HG02970 (cell line): ENCODE measurements at regions not wholly inside any gene's neighbourhood (a gene's known extent, or its start where the extent isn't known, plus 50 kb on each side); places are given as distances from the start of the nearest gene placed in this dataset.
"Not testable (repeated sequence)": the region's sequence is repeated elsewhere in the genome, so short reads cannot be mapped to it uniquely, and the experiment has no call there.

Experiments used
- ATAC-seq: cut with Tn5 transposase; IDR thresholded peaks from one replicate; pipeline ENCODE4 v1.9.1; 2021; ENCODE audit warnings: mild to moderate bottlenecking, moderate library complexity, moderate number of reproducible peaks; ENCODE audit not compliant: unreplicated experiment, low FRiP score

DNA sequence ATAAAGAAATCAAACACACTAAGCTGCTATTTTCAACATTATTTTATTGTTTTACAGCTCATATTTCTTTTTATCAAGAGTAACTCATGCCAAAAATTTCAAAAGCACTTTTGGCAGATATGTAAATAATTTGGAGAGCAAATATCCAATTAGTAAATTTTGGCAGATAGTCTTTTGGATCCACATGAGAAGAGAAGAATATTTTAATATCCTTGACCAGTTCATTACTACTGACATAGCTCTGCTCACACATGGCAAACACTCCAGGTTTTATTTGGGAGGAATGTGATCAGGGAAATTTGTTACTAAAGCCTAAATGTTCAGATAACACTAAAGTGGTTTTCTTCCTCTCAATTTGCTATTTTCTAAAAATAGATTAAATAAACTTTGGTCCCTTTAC lies 1054.3 kb downstream of the FAT4 start:
- ATAC-seq: no peak

DNA sequence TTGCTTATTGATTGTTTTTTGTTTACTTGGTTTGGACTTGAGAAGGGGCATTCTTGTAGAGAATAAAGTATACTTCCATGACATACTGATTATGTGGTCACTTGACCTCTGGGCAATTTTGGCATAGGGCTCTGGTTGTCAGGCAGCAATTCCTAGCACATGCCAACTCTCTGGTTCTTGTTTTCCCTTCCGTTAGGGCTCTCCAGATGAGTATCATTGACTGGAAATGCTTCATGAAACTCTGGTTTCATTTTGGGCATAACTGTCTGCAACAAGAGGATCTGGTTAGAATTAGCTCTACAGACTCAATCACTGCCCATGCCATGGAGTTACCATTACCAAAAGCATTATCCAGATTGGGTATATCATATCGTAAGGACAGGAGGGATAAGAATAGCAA lies 1057.9 kb downstream of the FAT4 start:
- no peak for ATAC-seq

DNA sequence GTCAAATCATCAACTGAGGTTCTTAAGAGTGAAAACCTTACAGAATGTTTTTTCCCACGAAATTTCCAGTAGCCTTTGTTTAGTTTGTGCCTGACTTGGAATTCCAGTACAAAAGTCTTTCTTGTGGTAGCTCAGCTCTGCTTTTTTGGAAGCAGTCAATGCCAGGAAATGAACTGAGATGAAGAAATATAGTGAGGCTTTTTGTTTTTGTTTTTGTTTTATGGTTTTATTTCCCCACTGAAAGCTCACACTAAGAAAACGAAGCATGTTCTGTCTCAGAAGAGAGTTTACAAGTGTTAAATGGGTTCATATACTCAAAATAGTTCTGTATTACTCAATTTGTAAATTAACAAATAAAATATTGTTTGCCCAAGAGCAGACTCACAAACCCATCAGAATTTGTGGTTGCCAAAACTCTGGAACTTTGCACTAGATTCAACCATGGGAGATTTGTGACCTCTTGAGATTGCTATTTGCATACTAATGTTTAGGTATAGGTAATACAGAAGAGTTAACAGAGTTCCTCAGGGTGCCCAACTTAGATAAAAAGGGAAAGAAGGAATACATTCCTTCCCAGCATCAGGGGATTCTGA lies 1060.8 kb downstream of the FAT4 start:
- no peak for ATAC-seq

DNA sequence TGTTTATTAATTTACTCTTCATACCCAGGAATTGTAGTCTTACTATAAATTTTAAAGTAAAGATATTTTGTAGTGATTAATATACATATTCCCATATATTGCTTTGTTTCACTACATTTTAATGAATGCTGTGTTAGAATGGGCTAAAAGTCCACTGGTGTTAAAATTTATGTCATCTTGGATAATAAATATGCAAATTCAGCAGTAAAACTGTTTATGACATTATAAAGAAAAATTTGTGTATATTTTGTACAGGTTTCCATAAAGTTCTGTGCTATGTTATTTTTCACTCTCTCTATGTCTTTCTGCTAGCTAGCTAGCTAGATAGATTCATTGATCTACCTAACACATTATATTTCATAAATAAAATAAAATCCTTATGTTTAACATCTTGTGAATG lies 1071.2 kb downstream of the FAT4 start:
- ATAC-seq: no peak

DNA sequence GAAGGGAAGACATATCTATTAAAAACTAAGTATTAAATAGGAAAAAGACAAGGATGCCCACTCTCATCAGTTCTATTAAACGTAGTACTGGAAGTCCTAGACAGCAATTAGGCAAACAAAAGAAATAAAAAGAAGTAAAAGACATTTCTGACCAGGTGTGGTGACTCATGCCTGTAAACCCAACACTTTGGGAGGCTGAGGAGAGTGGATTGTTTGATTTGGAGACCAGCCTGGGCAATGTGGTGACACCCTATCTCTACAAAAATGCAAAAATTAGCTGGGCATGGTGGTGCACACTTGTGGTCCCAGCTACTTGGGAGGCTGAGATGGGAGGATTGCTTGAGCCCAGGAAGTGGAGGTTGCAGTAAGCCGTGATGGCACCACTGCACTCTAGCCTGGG lies 1071.8 kb downstream of the FAT4 start:
- ATAC-seq: no peak

DNA sequence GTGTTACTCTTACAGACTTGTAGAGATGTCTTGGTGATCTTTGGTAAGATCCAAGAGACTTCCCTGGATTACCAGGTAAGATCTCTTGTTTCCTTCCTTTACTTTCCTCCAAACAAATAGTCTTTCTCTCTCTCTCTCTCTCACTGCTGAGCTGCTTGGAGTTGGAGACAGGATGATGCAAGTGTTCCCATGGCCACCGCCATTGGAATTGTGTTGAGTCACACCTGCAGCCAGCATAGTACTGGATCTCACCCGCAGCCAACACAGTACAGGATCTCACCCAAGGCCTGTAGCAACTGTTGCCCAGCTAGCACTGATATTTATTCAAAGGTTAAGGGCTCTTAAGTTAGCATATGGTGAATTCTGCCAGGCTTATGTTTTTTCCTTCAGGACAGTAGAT lies 1080.9 kb downstream of the FAT4 start:
- no peak for ATAC-seq

DNA sequence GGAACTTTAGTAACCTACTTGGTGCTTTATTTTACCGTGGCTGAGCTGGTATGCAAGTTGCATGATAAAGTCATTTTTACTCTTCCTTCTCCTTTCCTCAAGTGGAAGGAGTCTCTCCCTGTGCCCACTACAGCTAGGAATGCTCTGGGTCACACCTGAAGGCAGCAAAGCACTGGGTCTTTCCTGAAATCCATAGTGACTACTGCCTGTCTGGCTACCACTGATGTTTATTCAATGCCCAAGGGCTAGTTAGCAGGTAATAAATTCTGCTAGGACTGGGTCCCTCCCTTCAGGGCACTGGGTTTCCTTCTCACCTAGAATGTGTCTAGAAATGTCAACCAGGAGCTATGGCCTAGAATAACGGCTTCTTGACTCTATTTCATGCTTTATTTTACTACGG lies 1081.4 kb downstream of the FAT4 start:
- no peak for ATAC-seq

DNA sequence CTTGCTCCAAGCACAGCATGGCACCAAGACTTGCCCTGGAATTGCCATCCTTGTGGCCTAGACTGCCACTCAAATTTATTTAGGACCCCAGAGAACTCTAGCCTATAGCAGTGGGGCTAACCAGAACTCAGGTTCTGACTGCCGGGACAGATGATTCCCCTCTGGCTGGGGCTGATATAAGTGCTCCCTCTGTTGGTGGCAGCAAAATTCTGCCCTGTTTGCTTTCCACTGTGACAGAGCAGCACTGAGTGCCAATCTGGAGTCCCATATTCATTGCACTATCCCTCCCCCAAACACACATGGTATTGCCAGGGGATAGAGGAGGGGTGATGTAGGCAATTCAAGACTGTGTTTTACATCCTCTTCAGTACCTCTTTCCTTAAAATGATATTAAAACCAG lies 1081.9 kb downstream of the FAT4 start:
- no peak for ATAC-seq

DNA sequence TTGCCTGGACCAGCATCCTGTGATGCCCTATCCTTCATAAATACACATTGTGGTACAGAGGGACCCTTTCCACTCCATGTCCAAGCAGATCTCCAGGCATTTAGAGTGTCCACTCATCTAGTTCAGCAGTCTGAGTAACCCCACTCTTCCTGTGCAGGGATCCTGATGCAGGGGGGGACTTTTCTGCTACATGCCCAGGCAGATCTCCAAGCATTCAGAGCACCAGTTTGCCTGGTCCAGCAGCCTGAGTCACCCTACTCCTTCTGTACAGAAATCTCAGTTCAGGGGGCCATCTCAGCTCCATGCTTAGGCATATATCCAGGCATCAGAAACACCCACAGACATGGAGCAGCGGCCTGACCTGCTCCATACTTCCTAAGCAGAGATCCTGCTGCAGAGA lies 1089.8 kb downstream of the FAT4 start:
- no peak for ATAC-seq

DNA sequence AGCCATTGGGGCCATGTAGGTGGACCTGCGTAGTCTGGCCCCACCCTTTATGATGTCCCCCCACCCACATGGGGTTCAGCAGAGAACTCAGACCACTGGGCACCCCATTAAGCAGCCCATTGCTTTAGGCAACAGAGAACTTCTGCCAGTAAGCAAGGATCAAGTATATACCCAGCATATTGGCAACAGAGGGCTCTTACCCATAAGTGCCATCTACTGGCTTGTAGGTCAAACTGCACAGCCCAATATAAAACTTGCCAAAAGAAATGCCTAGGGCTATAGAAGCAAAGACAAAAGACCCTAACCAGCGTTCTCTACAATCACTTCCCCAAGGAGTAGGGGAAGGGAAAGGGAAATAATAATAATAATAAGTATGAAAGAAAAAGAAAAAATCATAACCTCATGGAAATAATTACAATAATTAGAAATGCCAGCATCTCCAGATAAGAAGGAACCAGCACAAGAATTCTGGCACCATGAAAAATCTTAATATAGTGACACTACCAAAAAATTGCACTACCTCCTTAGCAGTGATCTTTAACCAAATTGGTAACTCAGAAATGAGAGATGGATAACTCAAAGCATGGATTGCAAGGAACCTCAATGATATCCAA lies 1090.7 kb downstream of the FAT4 start:
- peak; percentile 63 for ATAC-seq

DNA sequence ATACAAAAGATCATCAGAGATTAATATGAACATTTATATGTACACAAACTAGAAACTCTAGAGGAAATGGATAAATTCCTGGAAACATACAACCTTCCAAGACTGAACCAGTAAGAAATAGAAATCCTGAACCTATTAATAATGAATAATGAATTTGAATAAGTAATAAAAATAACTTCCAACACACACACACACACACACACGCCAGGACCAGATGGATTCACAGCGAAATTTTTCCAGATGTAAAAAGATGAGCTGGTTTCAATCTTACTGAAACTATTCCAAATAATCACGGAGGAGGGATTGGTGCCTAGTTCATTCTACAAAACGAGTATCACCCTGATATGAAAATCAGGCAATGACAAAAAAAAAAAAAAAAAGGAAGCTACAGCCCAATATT lies 1095.0 kb downstream of the FAT4 start:
- no peak for ATAC-seq

DNA sequence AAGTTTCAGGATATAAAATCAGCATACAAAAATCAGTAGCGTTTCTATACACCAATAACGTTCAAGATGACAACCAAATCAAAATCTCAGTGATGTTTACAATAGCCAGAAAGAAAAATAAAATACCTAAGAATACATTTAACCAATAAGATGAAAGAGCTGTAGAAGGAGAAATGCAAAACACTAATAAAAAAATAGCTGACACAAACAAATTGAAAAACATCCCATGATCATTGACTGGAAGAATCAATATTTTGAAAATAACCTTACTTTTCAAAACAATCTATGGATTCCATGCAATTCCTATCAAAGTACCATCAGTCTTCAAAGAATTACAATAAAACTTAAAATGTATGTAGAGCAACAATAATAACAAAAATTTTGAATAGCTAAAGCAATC lies 1096.3 kb downstream of the FAT4 start:
- no peak for ATAC-seq

DNA sequence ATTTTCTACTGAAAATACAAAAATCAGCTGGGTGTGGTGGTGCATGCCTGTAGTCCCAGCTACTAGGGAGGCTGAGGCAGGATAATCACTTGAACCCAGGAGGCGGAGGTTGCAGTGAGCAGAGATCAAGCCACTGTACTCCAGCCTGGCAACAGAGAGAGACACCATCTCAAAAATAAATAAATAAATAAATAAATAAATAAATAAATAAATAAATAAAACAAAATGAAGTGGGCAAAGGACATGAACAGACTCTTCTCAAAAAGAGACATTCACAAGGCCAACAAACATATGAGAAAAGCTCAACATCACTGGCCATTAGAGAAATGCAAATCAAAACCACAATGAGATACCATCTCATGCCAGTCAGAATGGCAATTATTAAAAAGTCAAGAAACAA lies 1097.6 kb downstream of the FAT4 start:
- ATAC-seq: not testable (repeated sequence)

DNA sequence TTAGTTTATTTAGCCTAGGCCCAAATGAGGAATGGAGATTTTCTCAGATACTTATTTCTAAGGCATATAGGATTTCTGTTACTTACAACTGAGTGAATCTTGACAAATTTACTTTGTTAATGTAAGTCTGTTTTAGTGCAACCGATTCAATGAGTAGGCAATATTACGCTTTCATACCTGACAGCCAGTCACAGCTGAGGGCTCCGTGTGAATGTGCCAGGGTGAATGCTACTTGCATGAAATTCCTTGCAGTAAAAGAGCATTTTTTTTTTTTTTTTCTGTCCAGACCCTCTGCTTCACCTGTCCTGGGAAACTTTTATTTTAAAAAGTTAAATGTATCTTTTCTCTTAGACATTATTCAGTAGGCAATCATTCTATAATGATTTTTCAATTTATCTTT lies 1100.0 kb downstream of the FAT4 start:
- no peak for ATAC-seq

DNA sequence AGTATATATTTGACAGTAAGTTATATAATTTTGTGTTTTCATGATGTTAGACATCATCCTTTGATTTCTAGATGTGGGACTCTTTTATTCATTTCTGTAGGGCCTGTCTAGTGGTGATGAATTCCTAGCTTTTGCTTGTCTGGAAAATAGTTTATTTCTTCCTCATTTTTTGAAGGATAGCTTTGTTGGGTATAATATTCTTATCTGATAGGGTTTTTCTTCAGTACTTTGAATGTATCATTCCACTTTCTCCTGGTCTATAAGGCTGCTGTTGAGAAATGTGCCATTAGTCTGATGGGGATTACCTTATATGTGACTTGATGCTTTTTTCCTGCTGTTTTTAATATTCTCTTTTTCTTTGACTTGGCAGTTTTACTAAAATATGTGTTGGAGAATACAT lies 1104.5 kb downstream of the FAT4 start:
- ATAC-seq: no peak

DNA sequence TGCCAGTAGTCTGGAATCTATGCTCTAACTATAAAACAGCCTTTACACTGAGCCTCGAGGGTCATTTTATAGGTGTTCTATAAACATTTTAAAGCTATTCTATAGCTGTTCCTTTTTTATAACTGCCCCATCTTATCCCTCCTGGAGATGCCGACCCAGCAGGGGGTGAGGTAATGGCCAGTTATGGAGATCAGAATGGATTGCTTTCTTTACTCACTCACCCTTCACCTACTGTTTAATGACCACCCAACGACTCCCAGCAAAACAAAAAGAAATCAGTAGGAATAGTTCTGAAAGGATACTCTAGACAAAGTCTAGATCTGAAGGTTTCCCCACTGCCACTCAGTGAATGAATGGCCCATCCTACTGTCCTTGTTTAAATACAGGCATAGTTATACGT lies 1113.1 kb downstream of the FAT4 start:
- ATAC-seq: no peak

DNA sequence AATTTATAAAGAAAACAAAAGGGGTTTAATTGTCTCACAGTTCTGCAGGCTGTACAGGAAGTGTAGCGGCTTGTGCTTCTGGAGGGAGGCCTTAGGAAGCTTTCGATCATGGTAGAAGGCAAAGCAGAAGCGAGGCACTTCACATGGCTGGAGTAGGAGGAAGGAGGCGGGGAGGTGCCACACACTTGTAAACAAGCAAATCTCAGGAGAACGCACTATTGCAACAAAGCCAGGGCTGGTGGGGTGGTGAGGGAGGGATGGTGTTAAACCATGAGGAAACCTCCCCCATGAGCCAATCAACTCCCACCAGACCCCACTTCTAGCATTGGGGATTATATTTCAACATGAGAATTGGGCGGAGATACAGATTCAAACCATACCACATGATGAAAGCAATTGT lies 1116.3 kb downstream of the FAT4 start:
- no peak for ATAC-seq

DNA sequence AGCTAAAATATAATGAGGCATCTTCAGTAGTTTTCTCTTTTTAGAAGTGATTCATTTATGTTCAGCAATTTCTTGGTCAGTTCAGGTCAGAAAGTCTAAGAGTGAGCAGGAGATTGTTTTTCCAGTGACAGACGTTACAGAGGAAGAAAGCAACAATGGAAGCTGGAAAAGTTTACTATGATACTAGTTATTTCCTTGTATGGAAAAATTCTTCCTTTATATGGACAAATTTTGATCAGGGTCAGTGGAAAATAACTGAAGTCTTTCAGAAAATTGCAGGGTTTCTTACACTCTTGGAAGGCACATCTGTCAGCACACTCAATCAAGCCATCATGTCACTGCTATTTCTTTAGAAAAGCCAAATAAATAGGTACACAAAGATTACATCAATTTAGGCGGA lies 1120.7 kb downstream of the FAT4 start:
- ATAC-seq: no peak

DNA sequence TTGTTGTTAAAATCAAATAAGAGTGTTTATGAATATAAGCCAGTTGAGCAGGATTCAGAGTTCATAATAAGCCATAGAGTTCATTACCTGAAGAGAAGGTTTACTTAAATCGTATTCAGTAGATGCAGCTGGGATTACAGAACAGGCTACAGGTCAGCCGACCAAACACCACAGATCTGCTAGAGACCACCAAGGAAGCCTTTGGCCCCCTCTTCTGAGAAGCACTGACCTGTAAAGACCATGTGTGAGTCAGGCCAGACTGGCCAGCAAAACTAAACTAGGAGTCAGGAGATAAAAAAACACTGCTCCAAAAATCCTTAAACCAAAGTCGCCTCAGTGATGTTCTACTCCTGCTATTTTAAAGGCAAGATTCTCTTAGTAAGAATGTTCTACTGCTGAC lies 1125.5 kb downstream of the FAT4 start:
- ATAC-seq: no peak

DNA sequence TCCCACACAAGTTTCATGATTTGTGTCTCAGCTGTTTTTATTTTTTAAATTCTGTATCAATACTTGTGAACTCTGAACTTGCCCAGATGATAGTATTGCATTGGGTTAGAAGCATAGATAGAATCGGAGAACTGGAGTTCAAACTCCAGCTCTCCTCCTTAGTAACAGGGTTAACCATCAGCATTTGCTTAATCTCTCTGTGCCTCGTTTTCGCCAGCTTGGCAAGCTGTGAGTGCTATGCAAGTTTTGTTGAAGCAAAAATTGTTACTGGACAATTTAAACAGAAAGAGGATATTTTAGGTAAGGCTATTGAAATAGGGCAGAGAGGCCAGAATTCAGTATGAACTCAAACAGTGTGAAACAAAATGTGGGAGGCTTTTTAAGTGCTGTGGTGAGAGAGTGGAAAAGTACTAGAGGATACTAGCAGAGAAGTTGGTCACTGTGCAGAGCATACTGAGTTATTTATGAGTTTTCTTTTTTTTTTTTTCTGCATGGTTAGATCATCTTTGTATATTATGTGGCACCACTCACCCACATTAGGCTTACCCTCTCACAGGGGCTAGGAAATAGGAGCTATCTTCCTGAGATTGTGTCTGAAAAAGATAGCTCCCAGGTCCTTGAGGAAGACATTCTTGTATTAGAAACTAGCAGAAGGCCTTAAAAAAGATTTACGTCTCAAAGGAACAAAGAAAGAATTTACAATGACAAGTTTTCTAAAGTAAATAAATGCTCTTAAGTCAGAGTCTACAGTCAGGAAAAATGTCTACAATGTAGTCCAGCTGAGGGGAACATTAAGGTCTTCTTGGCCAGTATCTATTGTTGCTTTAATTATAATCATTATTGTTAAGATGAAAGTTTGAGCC lies 1126.6 kb downstream of the FAT4 start:
- ATAC-seq: no peak

DNA sequence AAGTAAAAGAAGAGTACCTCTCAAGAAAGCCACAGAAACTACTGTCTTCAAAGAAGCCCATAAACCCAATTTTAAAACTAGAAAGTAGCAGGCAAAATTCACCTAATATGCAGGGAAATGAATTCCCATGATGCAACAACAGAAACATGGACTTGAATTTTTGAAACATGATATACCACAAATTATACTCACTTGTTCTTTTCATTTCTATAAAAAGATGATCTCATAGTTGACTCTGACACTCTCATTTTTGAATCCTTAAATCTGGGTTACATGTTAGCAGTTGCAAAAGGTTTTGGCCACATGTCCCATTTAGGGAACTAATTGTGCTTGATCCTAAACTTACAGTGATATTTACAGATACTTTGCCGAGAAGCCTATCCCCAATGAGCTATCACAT lies 1130.8 kb downstream of the FAT4 start:
- no peak for ATAC-seq

DNA sequence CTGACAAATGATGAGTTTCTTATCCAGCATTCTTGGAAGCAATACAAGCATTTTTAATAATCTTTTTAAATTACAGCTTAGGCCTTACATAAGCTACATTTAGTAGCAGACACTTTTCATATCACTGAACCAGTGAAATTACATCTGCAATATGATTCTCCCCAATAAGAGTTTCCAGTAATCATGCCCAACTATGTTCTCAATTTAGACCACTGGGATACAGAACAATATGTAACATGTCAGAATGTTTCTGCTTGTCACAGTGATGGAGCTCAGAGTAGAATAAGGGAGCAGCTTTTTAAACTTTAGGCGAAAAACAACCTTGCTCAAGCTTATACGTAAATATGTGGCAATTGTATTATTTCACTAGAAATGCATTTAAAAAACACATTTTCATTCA lies 1132.2 kb downstream of the FAT4 start:
- ATAC-seq: no peak
